ENCODE measurements at regions not wholly inside any gene's neighbourhood (a gene's known extent, or its start where the extent isn't known, plus 50 kb on each side); places are given as distances from the start of the nearest gene placed in this dataset.
A peak's percentile ranks its signal among the peaks of the same experiment; 100 is the strongest.

GRCh38 chr2:173644146-173644545 is 289.5 kb downstream of the CDCA7 start:
- Histone ChIP-seq H3K27me3 (ENCODE audit: control insufficient read depth in 1 of 2, insufficient read depth in 2 of 2, low read length in 2 of 2) (no peaks in the 10 kb centered on the region), H3K9me3 (ENCODE audit: control insufficient read depth in 2 of 2, insufficient read depth in 1 of 2, low read depth in 1 of 2, low read length in 1 of 2) (no peaks in the 10 kb centered on the region), H3K4me1 (ENCODE audit: control insufficient read depth in 2 of 2, insufficient read depth in 2 of 2, low read length in 1 of 2) (no peaks in the 10 kb centered on the region), H3K27ac (ENCODE audit: low read depth in 2 of 2, low read length in 1 of 2) (no peak overlapping the region), H3K4me3 (ENCODE audit: low read depth in 1 of 2, low read length in 2 of 2) (no peak overlapping the region), H3K36me3 (ENCODE audit: control insufficient read depth in 2 of 2, insufficient read depth in 2 of 2, low read length in 1 of 2) (no peaks in the 10 kb centered on the region)
- WGBS, 2 donors: 61 to 79% methylated on average over 3 of the region's 3 CpGs

- Histone ChIP-seq H3K36me3 (ENCODE audit: control insufficient read depth in 2 of 2, insufficient read depth in 2 of 2, low read length in 1 of 2) (no peaks in the 10 kb centered on the region), H3K27ac (ENCODE audit: low read depth in 2 of 2, low read length in 1 of 2) (no peak overlapping the region), H3K4me1 (ENCODE audit: control insufficient read depth in 2 of 2, insufficient read depth in 2 of 2, low read length in 1 of 2) (peaks cover 0 to 2% of the 10 kb centered on the region in 2 donors)
Measured at GRCh38 chr2:173647681-173648311, 293.1 kb downstream of the CDCA7 start.

GRCh38 chr2:173648816-173649215 is 294.1 kb downstream of the CDCA7 start:
- WGBS, 2 donors: 92% methylated on average over 2 of the region's 2 CpGs
- no peak overlapping the region for H3K4me3 ChIP-seq (ENCODE audit: low read depth in 1 of 2, low read length in 2 of 2)
- no peaks in the 10 kb centered on the region for H3K27me3 ChIP-seq (ENCODE audit: control insufficient read depth in 1 of 2, insufficient read depth in 2 of 2, low read length in 2 of 2)
- no peaks in the 10 kb centered on the region for H3K36me3 ChIP-seq (ENCODE audit: control insufficient read depth in 2 of 2, insufficient read depth in 2 of 2, low read length in 1 of 2)
- peaks cover 0 to 2% of the 10 kb centered on the region in 2 donors for H3K4me1 ChIP-seq (ENCODE audit: control insufficient read depth in 2 of 2, insufficient read depth in 2 of 2, low read length in 1 of 2)
- no peaks in the 10 kb centered on the region for H3K9me3 ChIP-seq (ENCODE audit: control insufficient read depth in 2 of 2, insufficient read depth in 1 of 2, low read depth in 1 of 2, low read length in 1 of 2)
- no peak overlapping the region for H3K27ac ChIP-seq (ENCODE audit: low read depth in 2 of 2, low read length in 1 of 2)

More at GRCh38 chr2:173647681-173648311, 293.1 kb downstream of the CDCA7 start:
- Histone ChIP-seq H3K9me3 (ENCODE audit: control insufficient read depth in 2 of 2, insufficient read depth in 1 of 2, low read depth in 1 of 2, low read length in 1 of 2) (no peaks in the 10 kb centered on the region), H3K27me3 (ENCODE audit: control insufficient read depth in 1 of 2, insufficient read depth in 2 of 2, low read length in 2 of 2) (no peaks in the 10 kb centered on the region), H3K4me3 (ENCODE audit: low read depth in 1 of 2, low read length in 2 of 2) (no peak overlapping the region)
- 73 to 91% methylated on average over 8 of the region's 8 CpGs for WGBS, 2 donors

- peaks cover 0 to 6% of the 10 kb centered on the region in 2 donors for H3K4me1 ChIP-seq (ENCODE audit: control insufficient read depth in 2 of 2, insufficient read depth in 2 of 2, low read length in 1 of 2)
- no peak overlapping the region for H3K4me3 ChIP-seq (ENCODE audit: low read depth in 1 of 2, low read length in 2 of 2)
- WGBS, 2 donors: 64 to 74% methylated on average over 9 of the region's 9 CpGs
- H3K27ac ChIP-seq (ENCODE audit: low read depth in 2 of 2, low read length in 1 of 2): peak overlapping the region in 1 of 2 donors; percentile 32
- no peaks in the 10 kb centered on the region for H3K27me3 ChIP-seq (ENCODE audit: control insufficient read depth in 1 of 2, insufficient read depth in 2 of 2, low read length in 2 of 2)
- H3K36me3 ChIP-seq (ENCODE audit: control insufficient read depth in 2 of 2, insufficient read depth in 2 of 2, low read length in 1 of 2): no peaks in the 10 kb centered on the region
- H3K9me3 ChIP-seq (ENCODE audit: control insufficient read depth in 2 of 2, insufficient read depth in 1 of 2, low read depth in 1 of 2, low read length in 1 of 2): no peaks in the 10 kb centered on the region
Measured at GRCh38 chr2:173649527-173650219, 295.0 kb downstream of the CDCA7 start.

- Histone ChIP-seq H3K27me3 (ENCODE audit: control insufficient read depth in 1 of 2, insufficient read depth in 2 of 2, low read length in 2 of 2) (no peaks in the 10 kb centered on the region), H3K4me1 (ENCODE audit: control insufficient read depth in 2 of 2, insufficient read depth in 2 of 2, low read length in 1 of 2) (peaks cover 0 to 8% of the 10 kb centered on the region in 2 donors), H3K4me3 (ENCODE audit: low read depth in 1 of 2, low read length in 2 of 2) (no peak overlapping the region), H3K9me3 (ENCODE audit: control insufficient read depth in 2 of 2, insufficient read depth in 1 of 2, low read depth in 1 of 2, low read length in 1 of 2) (no peaks in the 10 kb centered on the region), H3K36me3 (ENCODE audit: control insufficient read depth in 2 of 2, insufficient read depth in 2 of 2, low read length in 1 of 2) (no peaks in the 10 kb centered on the region), H3K27ac (ENCODE audit: low read depth in 2 of 2, low read length in 1 of 2) (peak overlapping the region; percentile 77 to 92)
- 76 to 85% methylated on average over 2 of the region's 2 CpGs for WGBS, 2 donors
Measured at GRCh38 chr2:173651891-173652290, 297.2 kb downstream of the CDCA7 start.

- Histone ChIP-seq H3K27me3 (ENCODE audit: control insufficient read depth in 1 of 2, insufficient read depth in 2 of 2, low read length in 2 of 2) (no peaks in the 10 kb centered on the region), H3K36me3 (ENCODE audit: control insufficient read depth in 2 of 2, insufficient read depth in 2 of 2, low read length in 1 of 2) (no peaks in the 10 kb centered on the region), H3K27ac (ENCODE audit: low read depth in 2 of 2, low read length in 1 of 2) (peak overlapping the region; percentile 77 to 92), H3K9me3 (ENCODE audit: control insufficient read depth in 2 of 2, insufficient read depth in 1 of 2, low read depth in 1 of 2, low read length in 1 of 2) (no peaks in the 10 kb centered on the region), H3K4me3 (ENCODE audit: low read depth in 1 of 2, low read length in 2 of 2) (no peak overlapping the region), H3K4me1 (ENCODE audit: control insufficient read depth in 2 of 2, insufficient read depth in 2 of 2, low read length in 1 of 2) (peaks cover 0 to 8% of the 10 kb centered on the region in 2 donors)
- WGBS, 2 donors: 41 to 57% methylated on average over 1 of the region's 1 CpG
Measured at GRCh38 chr2:173652311-173652710, 297.6 kb downstream of the CDCA7 start.

GRCh38 chr2:173652767-173653431 is 298.2 kb downstream of the CDCA7 start:
- Histone ChIP-seq H3K4me3 (ENCODE audit: low read depth in 1 of 2, low read length in 2 of 2) (peak overlapping the region in 1 of 2 donors; percentile 25), H3K27me3 (ENCODE audit: control insufficient read depth in 1 of 2, insufficient read depth in 2 of 2, low read length in 2 of 2) (no peaks in the 10 kb centered on the region), H3K36me3 (ENCODE audit: control insufficient read depth in 2 of 2, insufficient read depth in 2 of 2, low read length in 1 of 2) (no peaks in the 10 kb centered on the region), H3K9me3 (ENCODE audit: control insufficient read depth in 2 of 2, insufficient read depth in 1 of 2, low read depth in 1 of 2, low read length in 1 of 2) (no peaks in the 10 kb centered on the region), H3K27ac (ENCODE audit: low read depth in 2 of 2, low read length in 1 of 2) (peak overlapping the region; percentile 83 to 95), H3K4me1 (ENCODE audit: control insufficient read depth in 2 of 2, insufficient read depth in 2 of 2, low read length in 1 of 2) (peaks cover 0 to 8% of the 10 kb centered on the region in 2 donors)
- 35 to 56% methylated on average over 10 of the region's 10 CpGs for WGBS, 2 donors

GRCh38 chr2:173653432-173653805 is 298.7 kb downstream of the CDCA7 start:
- peak overlapping the region in 1 of 2 donors; percentile 95 for H3K27ac ChIP-seq (ENCODE audit: low read depth in 2 of 2, low read length in 1 of 2)
- no peaks in the 10 kb centered on the region for H3K27me3 ChIP-seq (ENCODE audit: control insufficient read depth in 1 of 2, insufficient read depth in 2 of 2, low read length in 2 of 2)
- peaks cover 0 to 8% of the 10 kb centered on the region in 2 donors for H3K4me1 ChIP-seq (ENCODE audit: control insufficient read depth in 2 of 2, insufficient read depth in 2 of 2, low read length in 1 of 2)
- H3K36me3 ChIP-seq (ENCODE audit: control insufficient read depth in 2 of 2, insufficient read depth in 2 of 2, low read length in 1 of 2): no peaks in the 10 kb centered on the region
- 51 to 67% methylated on average over 6 of the region's 6 CpGs for WGBS, 2 donors
- no peaks in the 10 kb centered on the region for H3K9me3 ChIP-seq (ENCODE audit: control insufficient read depth in 2 of 2, insufficient read depth in 1 of 2, low read depth in 1 of 2, low read length in 1 of 2)
- no peak overlapping the region for H3K4me3 ChIP-seq (ENCODE audit: low read depth in 1 of 2, low read length in 2 of 2)

GRCh38 chr2:173654161-173654895 is 299.7 kb downstream of the CDCA7 start:
- Histone ChIP-seq H3K4me1 (ENCODE audit: control insufficient read depth in 2 of 2, insufficient read depth in 2 of 2, low read length in 1 of 2) (peaks cover 0 to 8% of the 10 kb centered on the region in 2 donors), H3K27ac (ENCODE audit: low read depth in 2 of 2, low read length in 1 of 2) (peak overlapping the region; percentile 84 to 96), H3K27me3 (ENCODE audit: control insufficient read depth in 1 of 2, insufficient read depth in 2 of 2, low read length in 2 of 2) (no peaks in the 10 kb centered on the region), H3K36me3 (ENCODE audit: control insufficient read depth in 2 of 2, insufficient read depth in 2 of 2, low read length in 1 of 2) (no peaks in the 10 kb centered on the region), H3K4me3 (ENCODE audit: low read depth in 1 of 2, low read length in 2 of 2) (peak overlapping the region; percentile 20 to 29), H3K9me3 (ENCODE audit: control insufficient read depth in 2 of 2, insufficient read depth in 1 of 2, low read depth in 1 of 2, low read length in 1 of 2) (no peaks in the 10 kb centered on the region)
- 40 to 58% methylated on average over 10 of the region's 10 CpGs for WGBS, 2 donors
